Mesothelial cell of epicardium (in vitro differentiated cells): ENCODE measurements at regions not wholly inside any gene's neighbourhood (a gene's known extent, or its start where the extent isn't known, plus 50 kb on each side); places are given as distances from the start of the nearest gene placed in this dataset.

ENCODE experiments used
- DNase-seq, 2 experiments: peaks; one replicate each; pipeline ENCODE4 v3.0.0; 2021; ENCODE audit warnings: low spot score in 2 of 2; ENCODE audit not compliant: unreplicated experiment in 2 of 2
- H3K27ac Mint-ChIP-seq: 2 replicates; pipeline ENCODE4 v1.8.0; 2021; ENCODE audit warnings: mixed read lengths
- H3K27me3 Mint-ChIP-seq: 2 replicates; pipeline ENCODE4 v1.8.0; 2021; ENCODE audit warnings: low read depth, mixed read lengths
- H3K36me3 Mint-ChIP-seq: 2 replicates; pipeline ENCODE4 v1.8.0; 2021; ENCODE audit warnings: mixed read lengths
- H3K4me1 Mint-ChIP-seq: 2 replicates; pipeline ENCODE4 v1.8.0; 2021; ENCODE audit warnings: mixed read lengths
- H3K4me3 Mint-ChIP-seq: 2 replicates; pipeline ENCODE4 v1.8.0; 2021; ENCODE audit warnings: mild to moderate bottlenecking, moderate library complexity, mixed read lengths
- H3K9me3 Mint-ChIP-seq: 2 replicates; pipeline ENCODE4 v1.8.0; 2021; ENCODE audit warnings: mixed read lengths
- CTCF ChIP-seq: fragments of 200-600 bp; sonication (generic); IDR thresholded peaks from one replicate; pipeline ENCODE4 v1.5.0; 2021; ENCODE audit warnings: antibody characterized with exemption; ENCODE audit not compliant: unreplicated experiment

DNA sequence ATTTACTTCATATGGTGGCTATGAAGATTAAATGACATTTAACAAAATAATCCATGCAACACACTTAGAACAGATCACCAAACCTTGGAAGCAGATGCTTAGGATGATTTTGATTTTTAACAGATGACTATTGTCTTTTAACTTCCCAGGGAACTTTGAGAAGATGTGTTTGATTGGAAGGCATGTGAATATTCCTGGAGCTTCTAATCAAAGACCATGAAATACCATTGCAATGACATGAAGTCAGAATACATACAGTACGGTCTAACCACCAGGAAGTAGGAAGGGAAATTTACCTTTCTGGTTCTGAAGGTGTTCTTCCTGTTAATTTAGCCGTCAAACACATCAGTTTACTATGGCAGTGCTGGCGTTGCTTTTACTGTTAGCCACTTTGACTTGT lies 414.9 kb downstream of the TMEM114 start:
- TF ChIP-seq CTCF: no peak
- no peaks in the 10 kb centered on the region for H3K9me3 Mint-ChIP-seq
- DNase-seq: no peak
- H3K4me1 Mint-ChIP-seq: no peaks in the 10 kb centered on the region
- no peaks in the 10 kb centered on the region for H3K36me3 Mint-ChIP-seq
- H3K27ac Mint-ChIP-seq: no peak overlapping the region
- no peak overlapping the region for H3K4me3 Mint-ChIP-seq
- H3K27me3 Mint-ChIP-seq: peaks cover 28% of the 10 kb centered on the region

GRCh38 chr16:8173111-8173644 lies 417.1 kb downstream of the TMEM114 start:
- DNase-seq: peak; percentile 54 to 75
- Mint-ChIP-seq H3K9me3 (no peaks in the 10 kb centered on the region), H3K27me3 (peaks cover 27% of the 10 kb centered on the region), H3K4me1 (no peaks in the 10 kb centered on the region), H3K27ac (no peak overlapping the region), H3K4me3 (no peak overlapping the region), H3K36me3 (no peaks in the 10 kb centered on the region)
- peak; percentile 91 for TF ChIP-seq CTCF

GRCh38 chr16:8172551-8172950 lies 417.8 kb downstream of the TMEM114 start:
- Mint-ChIP-seq H3K4me3 (no peak overlapping the region), H3K4me1 (no peaks in the 10 kb centered on the region), H3K9me3 (no peaks in the 10 kb centered on the region), H3K27ac (no peak overlapping the region), H3K27me3 (peaks cover 25% of the 10 kb centered on the region), H3K36me3 (no peaks in the 10 kb centered on the region)
- TF ChIP-seq CTCF: no peak
- no peak for DNase-seq

DNA sequence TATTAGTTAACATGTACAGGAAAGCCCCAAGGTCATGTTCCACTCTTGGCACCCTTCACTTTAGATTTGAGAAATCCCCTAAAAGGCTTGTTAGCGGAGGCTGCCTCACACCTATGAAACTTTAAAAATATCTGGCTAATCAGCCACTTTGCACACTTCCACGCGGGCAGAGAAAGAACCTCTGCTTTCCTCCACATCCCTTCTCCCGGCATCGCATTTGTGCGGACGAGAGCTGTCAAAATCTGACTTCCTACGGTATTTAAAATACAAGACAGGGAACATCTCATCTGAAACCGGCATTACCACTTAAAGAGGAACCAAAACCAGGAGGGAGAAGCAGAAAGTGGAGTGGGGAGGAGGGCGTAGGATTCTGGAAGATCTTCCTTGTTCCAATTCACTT lies 422.3 kb downstream of the TMEM114 start:
- no peaks in the 10 kb centered on the region for H3K4me1 Mint-ChIP-seq
- no peak overlapping the region for H3K27ac Mint-ChIP-seq
- no peaks in the 10 kb centered on the region for H3K36me3 Mint-ChIP-seq
- DNase-seq: no peak
- H3K9me3 Mint-ChIP-seq: no peaks in the 10 kb centered on the region
- no peak overlapping the region for H3K4me3 Mint-ChIP-seq
- no peak for TF ChIP-seq CTCF
- H3K27me3 Mint-ChIP-seq: peaks cover 18% of the 10 kb centered on the region

DNA sequence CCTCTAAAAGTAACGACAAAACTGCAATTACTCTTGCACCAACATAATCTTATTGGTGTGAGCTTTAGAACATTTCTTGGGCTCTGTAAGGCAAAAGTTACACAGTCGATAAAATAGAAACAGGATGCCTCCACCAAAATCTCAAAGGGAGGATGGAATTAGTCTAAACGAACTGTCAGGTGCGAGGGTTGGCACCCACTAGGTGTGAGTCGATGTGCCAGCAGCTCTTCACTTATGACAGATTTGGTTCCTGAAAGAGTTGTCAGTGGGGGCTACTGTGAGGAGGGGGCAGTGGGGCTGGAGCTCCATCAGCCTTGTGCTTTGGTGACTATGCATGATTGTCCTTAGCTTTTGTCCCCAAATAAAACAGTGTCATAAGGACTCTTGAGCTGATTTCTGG lies 422.9 kb downstream of the TMEM114 start:
- no peaks in the 10 kb centered on the region for H3K36me3 Mint-ChIP-seq
- H3K9me3 Mint-ChIP-seq: no peaks in the 10 kb centered on the region
- no peak overlapping the region for H3K4me3 Mint-ChIP-seq
- no peak overlapping the region for H3K27ac Mint-ChIP-seq
- TF ChIP-seq CTCF: no peak
- H3K27me3 Mint-ChIP-seq: peaks cover 15% of the 10 kb centered on the region
- DNase-seq: no peak
- H3K4me1 Mint-ChIP-seq: no peaks in the 10 kb centered on the region

DNA sequence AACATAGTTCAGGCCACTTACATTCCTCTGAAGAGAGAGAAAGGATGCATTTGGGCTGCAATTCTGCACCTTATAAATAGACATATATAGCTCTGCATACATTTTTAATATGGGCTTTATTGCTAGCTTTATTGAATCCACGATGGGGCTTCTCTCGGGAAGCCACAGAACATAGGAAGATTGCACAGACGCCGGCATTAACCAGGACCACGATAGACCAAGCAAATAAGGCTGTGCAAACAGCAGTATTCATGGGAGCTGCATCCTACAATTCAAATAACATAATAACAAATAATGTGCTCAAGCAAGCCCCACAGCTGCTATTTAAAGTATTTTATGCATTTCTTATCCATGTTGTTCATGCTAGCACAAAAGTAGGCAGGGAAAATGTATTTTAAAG lies 432.3 kb downstream of the TMEM114 start:
- Mint-ChIP-seq H3K27ac (no peak overlapping the region), H3K36me3 (no peaks in the 10 kb centered on the region), H3K4me3 (no peak overlapping the region), H3K9me3 (peaks cover 15% of the 10 kb centered on the region), H3K27me3 (no peaks in the 10 kb centered on the region), H3K4me1 (no peaks in the 10 kb centered on the region)
- no peak for DNase-seq
- TF ChIP-seq CTCF: no peak
